ENCODE measurements at regions not wholly inside any gene's neighbourhood (a gene's known extent, or its start where the extent isn't known, plus 50 kb on each side); places are given as distances from the start of the nearest gene placed in this dataset.

GRCh38 chr18:47730795-47731194 lies 199.7 kb downstream of the SMAD2 start:
- Histone ChIP-seq H3K4me3 (replicated peaks in 1 of 3; ENCODE audit: insufficient read depth in 1 of 3, low read depth in 1 of 3, low read length in 3 of 3) (no peak overlapping the region), H3K4me1 (ENCODE audit: control insufficient read depth, extremely low read depth, insufficient read depth, low read length) (no peaks in the 10 kb centered on the region), H3K9me1 (replicated peaks; ENCODE audit: control insufficient read depth, extremely low read depth, insufficient read depth, low read length) (no peaks in the 10 kb centered on the region), H3K36me3 (ENCODE audit: control insufficient read depth in 2 of 2, extremely low read depth in 1 of 2, insufficient read depth in 2 of 2, low read length in 2 of 2) (no peaks in the 10 kb centered on the region), H3K27me3 (ENCODE audit: control insufficient read depth in 2 of 2, insufficient read depth in 2 of 2, low read length in 2 of 2) (no peaks in the 10 kb centered on the region), H3K9ac (replicated peaks; ENCODE audit: extremely low read depth, insufficient read depth, low read length) (no peak overlapping the region), H3K27ac (ENCODE audit: insufficient read depth, low read depth, low read length) (no peak overlapping the region), H4K20me1 (replicated peaks; ENCODE audit: control insufficient read depth, extremely low read depth, insufficient read depth, low read length) (no peaks in the 10 kb centered on the region), H2AFZ (ENCODE audit: low read depth, low read length) (no peak overlapping the region), H3K9me3 (replicated peaks; ENCODE audit: control insufficient read depth, insufficient read depth, low read length) (no peaks in the 10 kb centered on the region), H3K79me2 (ENCODE audit: control insufficient read depth, insufficient read depth, low read length) (no peaks in the 10 kb centered on the region), H3K4me2 (ENCODE audit: insufficient read depth, low read length) (no peak overlapping the region)
- no TSS peak for BruUV-seq (replicated peaks)
- DNase-seq (ENCODE audit: low read depth, low spot score) (no peak), FAIRE-seq (no peak)
- POLR2A ChIA-PET: no interaction called here
- CTCF ChIA-PET: no interaction called here
- dilution Hi-C loops (cut with MboI; ENCODE audit: extremely low pct_ligation_motif_present, low sequenced_read_pairs): no loop called here
- intact Hi-C loops (cut with micrococcal nuclease): no loop called here
- TF ChIP-seq FOS (IDR thresholded peaks at IDR 0.05; ENCODE audit: borderline replicate concordance, insufficient read depth, low read length): no peak
- no peak for TF ChIP-seq MYC (IDR thresholded peaks at IDR 0.05; ENCODE audit: low read depth, low read length)
- TF ChIP-seq EZH2 (IDR thresholded peaks at IDR 0.05; ENCODE audit: borderline replicate concordance, low read depth, low read length, severe bottlenecking): no peak
- TF ChIP-seq MAX (IDR thresholded peaks at IDR 0.05; ENCODE audit: insufficient read depth, insufficient read length): no peak
- no peak for TF ChIP-seq JUN (IDR thresholded peaks at IDR 0.05; ENCODE audit: borderline replicate concordance, insufficient read depth, insufficient read length, low read depth)
- TF ChIP-seq POLR2AphosphoS5 (IDR thresholded peaks at IDR 0.05; ENCODE audit: insufficient read depth, low read depth, low read length): no peak
- TF ChIP-seq CTCF (IDR thresholded peaks at IDR 0.05; ENCODE audit: extremely low read depth in 1 of 2, insufficient read depth in 1 of 2, low read depth in 1 of 2, low read length in 2 of 2): no peak
- no peak for TF ChIP-seq POLR2A (IDR thresholded peaks at IDR 0.05; ENCODE audit: low read depth, low read length)
- no peak for TF ChIP-seq GATA2 (IDR thresholded peaks at IDR 0.05; ENCODE audit: insufficient read depth, insufficient read length, low read depth, low read length)
